ENCODE measurements at regions not wholly inside any gene's neighbourhood (a gene's known extent, or its start where the extent isn't known, plus 50 kb on each side); places are given as distances from the start of the nearest gene placed in this dataset.

GRCh38 chr13:84265257-84265764 is 383.0 kb upstream of the SLITRK1 start:
- TF ChIP-seq EZH2 (IDR thresholded peaks at IDR 0.05; ENCODE audit: borderline replicate concordance, low read length) (no peak), CTCF (IDR thresholded peaks at IDR 0.05; ENCODE audit: low read length) (no peak)
- H3K9me2 ChIP-seq (ENCODE audit: low read depth, low read length) = no peaks in the 10 kb centered on the region

DNA sequence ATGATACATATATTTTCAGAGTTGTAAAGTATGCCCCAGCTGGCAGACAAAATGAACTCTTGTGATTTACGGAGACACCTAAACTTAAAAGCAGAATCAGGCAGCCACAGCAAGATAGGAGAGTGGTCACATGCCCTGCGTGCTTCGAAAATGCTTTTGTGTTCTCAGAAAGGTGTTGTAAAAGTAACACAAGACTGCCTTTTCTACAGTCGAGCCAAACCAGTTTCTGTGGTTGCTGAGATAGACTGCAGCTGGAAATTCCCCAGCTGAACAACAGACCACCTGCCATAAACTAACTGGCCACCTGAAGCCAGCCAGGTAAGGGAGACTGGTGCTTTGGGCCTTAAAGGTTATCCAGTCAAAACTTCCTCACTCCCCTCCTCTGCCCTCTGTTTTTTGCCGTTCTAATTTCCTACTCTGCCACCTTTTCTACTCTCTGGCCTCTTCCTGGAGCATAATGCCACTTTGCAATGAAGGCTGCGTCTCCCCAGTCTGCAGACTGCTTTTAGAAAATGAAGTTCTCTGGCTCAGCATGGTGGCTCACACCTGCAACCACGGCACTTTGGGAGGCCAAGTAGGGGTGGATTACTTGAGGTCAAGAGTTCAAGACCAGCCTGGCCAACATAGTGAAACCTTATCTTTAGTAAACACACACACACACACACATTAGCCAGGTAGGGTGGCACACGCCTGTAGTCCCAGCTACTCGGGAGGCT is 381.2 kb upstream of the SLITRK1 start:
- Histone ChIP-seq H3K9me2 (ENCODE audit: low read depth, low read length) (no peaks in the 10 kb centered on the region), H3K27ac (ENCODE audit: low read depth, low read length, poor library complexity, severe bottlenecking) (no peak overlapping the region), H3K4me1 (ENCODE audit: insufficient read depth, low read length, severe bottlenecking) (no peaks in the 10 kb centered on the region), H3K4me3 (ENCODE audit: low read depth, low read length, poor library complexity, severe bottlenecking) (no peak overlapping the region), H3K9me3 (ENCODE audit: low read length) (no peaks in the 10 kb centered on the region), H3K4me2 (ENCODE audit: low read length) (no peak overlapping the region), H3K9ac (ENCODE audit: low read length) (no peak overlapping the region), H4K20me1 (ENCODE audit: insufficient read depth, low read length) (no peaks in the 10 kb centered on the region), H3K36me3 (ENCODE audit: insufficient read depth, low read length) (no peaks in the 10 kb centered on the region), H3F3A (ENCODE audit: insufficient read depth, low read length) (no peaks in the 10 kb centered on the region), H2AFZ (ENCODE audit: low read length) (no peak overlapping the region), H3K27me3 (ENCODE audit: insufficient read depth, low read length) (no peaks in the 10 kb centered on the region), H3K79me2 (ENCODE audit: insufficient read depth, low read length) (no peaks in the 10 kb centered on the region)
- TF ChIP-seq CTCF (IDR thresholded peaks at IDR 0.05; ENCODE audit: low read length) (no peak), EZH2 (IDR thresholded peaks at IDR 0.05; ENCODE audit: borderline replicate concordance, low read length) (no peak)

More at GRCh38 chr13:84265257-84265764, 383.0 kb upstream of the SLITRK1 start:
- Histone ChIP-seq H3K4me2 (ENCODE audit: low read length) (no peak overlapping the region), H3K4me3 (ENCODE audit: low read depth, low read length, poor library complexity, severe bottlenecking) (no peak overlapping the region), H3K27ac (ENCODE audit: low read depth, low read length, poor library complexity, severe bottlenecking) (no peak overlapping the region), H3K36me3 (ENCODE audit: insufficient read depth, low read length) (no peaks in the 10 kb centered on the region), H3F3A (ENCODE audit: insufficient read depth, low read length) (no peaks in the 10 kb centered on the region), H3K27me3 (ENCODE audit: insufficient read depth, low read length) (no peaks in the 10 kb centered on the region), H2AFZ (ENCODE audit: low read length) (no peak overlapping the region), H3K9ac (ENCODE audit: low read length) (no peak overlapping the region), H3K4me1 (ENCODE audit: insufficient read depth, low read length, severe bottlenecking) (no peaks in the 10 kb centered on the region), H3K79me2 (ENCODE audit: insufficient read depth, low read length) (no peaks in the 10 kb centered on the region), H3K9me3 (ENCODE audit: low read length) (no peaks in the 10 kb centered on the region), H4K20me1 (ENCODE audit: insufficient read depth, low read length) (no peaks in the 10 kb centered on the region)

GRCh38 chr13:84255226-84255797 is 373.0 kb upstream of the SLITRK1 start:
- Histone ChIP-seq H3K27ac (ENCODE audit: low read depth, low read length, poor library complexity, severe bottlenecking) (no peak overlapping the region), H3K4me1 (ENCODE audit: insufficient read depth, low read length, severe bottlenecking) (no peaks in the 10 kb centered on the region), H3K4me2 (ENCODE audit: low read length) (no peak overlapping the region), H3K9me3 (ENCODE audit: low read length) (no peaks in the 10 kb centered on the region), H3F3A (ENCODE audit: insufficient read depth, low read length) (no peaks in the 10 kb centered on the region), H3K9me2 (ENCODE audit: low read depth, low read length) (0 out of 2 replicates have a peak, but pooled peaks cover 3% of the 10 kb centered on the region), H3K27me3 (ENCODE audit: insufficient read depth, low read length) (no peaks in the 10 kb centered on the region), H3K79me2 (ENCODE audit: insufficient read depth, low read length) (no peaks in the 10 kb centered on the region), H3K36me3 (ENCODE audit: insufficient read depth, low read length) (no peaks in the 10 kb centered on the region), H4K20me1 (ENCODE audit: insufficient read depth, low read length) (no peaks in the 10 kb centered on the region), H3K4me3 (ENCODE audit: low read depth, low read length, poor library complexity, severe bottlenecking) (no peak overlapping the region), H3K9ac (ENCODE audit: low read length) (no peak overlapping the region), H2AFZ (ENCODE audit: low read length) (no peak overlapping the region)
- TF ChIP-seq EZH2 (IDR thresholded peaks at IDR 0.05; ENCODE audit: borderline replicate concordance, low read length) (no peak), CTCF (IDR thresholded peaks at IDR 0.05; ENCODE audit: low read length) (no peak)
